HAP-1 (cell line): ENCODE measurements at regions not wholly inside any gene's neighbourhood (a gene's known extent, or its start where the extent isn't known, plus 50 kb on each side); places are given as distances from the start of the nearest gene placed in this dataset.
A peak's percentile ranks its signal among the peaks of the same experiment; 100 is the strongest.

Experiments used
- DNase-seq, 2 experiments: peaks; one replicate each; pipeline ENCODE4 v3.0.0-alpha.2; 2016 to 2020; ENCODE audit warnings: low spot score in 2 of 2
- H3K27me3 ChIP-seq: fragments of 250-450 bp; sonication (Bioruptor Pico); 2 replicates; pipeline ENCODE4 v1.5.1; 2020; ENCODE audit warnings: low read depth, mild to moderate bottlenecking, moderate library complexity
- H3K36me3 ChIP-seq: fragments of 250-450 bp; sonication (Bioruptor Pico); replicated peaks from 2 replicates; pipeline ENCODE4 v1.5.1; 2020; ENCODE audit warnings: mild to moderate bottlenecking
- H3K4me1 ChIP-seq: fragments of 250-450 bp; sonication (Bioruptor Pico); 2 replicates; pipeline ENCODE4 v1.5.1; 2020; ENCODE audit warnings: mild to moderate bottlenecking
- H3K4me3 ChIP-seq: fragments of 250-450 bp; sonication (Bioruptor Pico); 2 replicates; pipeline ENCODE4 v1.5.1; 2020; ENCODE audit warnings: mild to moderate bottlenecking, moderate library complexity
- H3K9me3 ChIP-seq: fragments of 250-450 bp; sonication (Bioruptor Pico); 2 replicates; pipeline ENCODE4 v1.5.1; 2020; ENCODE audit warnings: mild to moderate bottlenecking, moderate library complexity
- in situ Hi-C: fragments of 300-500 bp; cut with MboI; formaldehyde crosslinking; loops from 3 replicates; pipeline ENCODE4 v1.14.3; 2020; ENCODE audit warnings: low sequenced_read_pairs, inconsistent platforms, mixed read lengths

DNA sequence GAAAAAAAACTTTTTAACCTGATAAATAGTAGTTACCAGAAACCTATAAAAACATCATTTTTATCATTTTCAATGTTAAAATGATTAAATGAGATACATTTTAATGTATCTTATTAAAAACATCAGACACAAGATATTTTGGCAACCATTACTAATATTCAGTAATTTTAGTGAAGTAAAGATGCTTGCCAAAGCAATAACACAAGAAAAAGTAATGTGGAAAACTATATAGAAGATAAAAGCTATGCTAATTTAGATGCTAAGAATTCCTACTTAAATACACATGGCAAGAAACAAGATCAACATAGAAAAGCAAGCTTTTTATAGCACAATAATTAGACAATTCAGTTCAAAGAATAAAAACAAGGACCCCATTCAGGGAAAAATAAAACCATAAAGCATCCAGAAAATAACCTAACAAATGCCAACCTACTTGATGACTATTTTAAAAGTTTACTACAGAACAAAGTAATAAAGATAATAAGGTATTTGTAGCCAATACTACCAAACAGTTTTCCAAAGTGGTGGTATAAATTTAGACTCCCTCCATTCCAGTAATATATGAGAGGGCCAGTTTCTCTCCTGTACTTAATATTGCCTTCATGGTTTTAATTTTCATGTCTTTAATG, 489.5 kb downstream of the CDH2 start:
- Histone ChIP-seq H3K4me3 (no peak overlapping the region), H3K4me1 (no peaks in the 10 kb centered on the region; the same call in 1 of the 2 replicates), H3K36me3 (no peaks in the 10 kb centered on the region), H3K27me3 (no peaks in the 10 kb centered on the region), H3K9me3 (peaks cover 2% of the 10 kb centered on the region; the same call in 1 of the 2 replicates)
- no peak for DNase-seq
- in situ Hi-C loops: no loop called here

- Histone ChIP-seq H3K36me3 (no peaks in the 10 kb centered on the region), H3K27me3 (no peaks in the 10 kb centered on the region), H3K9me3 (peaks cover 2% of the 10 kb centered on the region; the same call in 1 of the 2 replicates), H3K4me1 (no peaks in the 10 kb centered on the region; the same call in 1 of the 2 replicates), H3K4me3 (no peak overlapping the region)
- DNase-seq: peak; percentile 57 to 73
- in situ Hi-C loops: no loop called here
Observed at GRCh38 chr18:27685807-27686412, 491.0 kb downstream of the CDH2 start.

- no peak overlapping the region for H3K4me3 ChIP-seq
- H3K27me3 ChIP-seq: no peaks in the 10 kb centered on the region
- no peaks in the 10 kb centered on the region; the same call in 1 of the 2 replicates for H3K4me1 ChIP-seq
- H3K36me3 ChIP-seq: no peaks in the 10 kb centered on the region
- no peak for DNase-seq
- H3K9me3 ChIP-seq: peaks cover 2% of the 10 kb centered on the region; the same call in 1 of the 2 replicates
- in situ Hi-C loops: no loop called here
Observed at GRCh38 chr18:27685091-27685490, 491.8 kb downstream of the CDH2 start.

DNA sequence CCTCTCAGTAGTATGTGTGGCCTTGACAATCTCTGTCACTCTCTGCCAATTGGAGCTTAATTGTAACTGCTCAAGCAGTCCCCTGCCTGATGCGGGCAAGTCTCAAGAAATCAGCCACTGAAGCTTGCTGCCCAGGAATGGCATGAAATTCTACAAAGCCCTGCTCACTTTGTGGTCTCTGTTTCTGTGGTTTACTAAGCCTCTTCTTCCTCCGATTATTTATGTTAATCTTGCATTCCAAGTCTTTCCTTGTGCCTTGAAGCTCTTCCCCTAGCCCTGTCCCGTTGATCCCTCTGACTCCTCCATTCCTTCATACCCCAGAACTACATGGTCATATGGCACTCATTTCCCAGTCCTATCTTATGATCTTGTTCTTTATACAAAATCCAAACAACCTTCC, 489.3 kb upstream of the CHST9 start:
- in situ Hi-C loops: no loop called here
- no peaks in the 10 kb centered on the region for H3K4me1 ChIP-seq
- H3K27me3 ChIP-seq: no peaks in the 10 kb centered on the region

DNA sequence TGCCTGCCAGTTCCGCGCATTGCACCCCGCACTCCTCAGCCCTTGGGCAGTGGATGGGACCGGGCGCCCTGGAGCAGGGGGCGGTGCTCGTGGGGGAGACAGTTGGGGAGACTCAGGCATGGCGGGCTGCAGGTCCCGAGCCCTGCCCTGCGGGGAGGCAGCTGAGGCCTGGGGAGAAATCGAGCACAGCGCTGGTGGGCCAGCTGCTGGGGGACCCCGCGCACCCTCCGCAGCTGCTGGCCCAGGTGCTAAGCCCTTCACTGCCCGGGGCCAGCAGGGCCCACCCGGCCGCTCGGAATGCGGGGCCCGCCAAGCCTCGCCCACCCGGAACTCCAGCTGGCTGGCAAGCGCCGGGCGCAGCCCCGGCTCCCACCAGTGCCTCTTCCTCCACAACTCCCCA, 488.8 kb upstream of the CHST9 start:
- no peak for DNase-seq
- no peaks in the 10 kb centered on the region for H3K27me3 ChIP-seq
- H3K4me1 ChIP-seq: no peaks in the 10 kb centered on the region
- H3K9me3 ChIP-seq: no peaks in the 10 kb centered on the region
- H3K36me3 ChIP-seq: no peaks in the 10 kb centered on the region
- no peak overlapping the region for H3K4me3 ChIP-seq
- in situ Hi-C loops: no loop called here

More for the DNA sequence above, 489.3 kb upstream of the CHST9 start:
- no peaks in the 10 kb centered on the region for H3K36me3 ChIP-seq
- H3K9me3 ChIP-seq: no peaks in the 10 kb centered on the region
- no peak overlapping the region for H3K4me3 ChIP-seq
- DNase-seq: no peak

DNA sequence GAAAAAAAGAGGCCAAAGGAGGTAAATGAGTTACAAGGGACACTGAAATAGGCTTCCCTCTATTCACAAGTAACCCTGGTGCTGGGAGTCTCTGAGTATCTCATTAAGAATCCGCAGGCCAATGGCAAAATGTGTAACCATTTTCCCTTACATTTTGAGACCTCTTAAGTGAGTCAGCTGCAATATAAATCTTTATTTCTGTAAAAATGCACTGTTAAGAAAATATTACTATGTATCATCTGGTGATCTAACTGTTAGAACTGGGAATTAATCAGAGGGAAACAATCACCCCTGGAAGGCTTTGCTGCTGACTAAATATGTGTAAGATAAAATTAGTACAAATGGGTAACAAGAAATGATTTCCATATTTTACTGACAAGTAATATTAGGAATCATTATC, 483.1 kb upstream of the CHST9 start:
- Histone ChIP-seq H3K27me3 (no peaks in the 10 kb centered on the region), H3K9me3 (no peaks in the 10 kb centered on the region), H3K4me3 (no peak overlapping the region), H3K36me3 (no peaks in the 10 kb centered on the region), H3K4me1 (peaks cover 3% of the 10 kb centered on the region; the same call in 1 of the 2 replicates)
- in situ Hi-C loops: no loop called here
- DNase-seq: no peak

DNA sequence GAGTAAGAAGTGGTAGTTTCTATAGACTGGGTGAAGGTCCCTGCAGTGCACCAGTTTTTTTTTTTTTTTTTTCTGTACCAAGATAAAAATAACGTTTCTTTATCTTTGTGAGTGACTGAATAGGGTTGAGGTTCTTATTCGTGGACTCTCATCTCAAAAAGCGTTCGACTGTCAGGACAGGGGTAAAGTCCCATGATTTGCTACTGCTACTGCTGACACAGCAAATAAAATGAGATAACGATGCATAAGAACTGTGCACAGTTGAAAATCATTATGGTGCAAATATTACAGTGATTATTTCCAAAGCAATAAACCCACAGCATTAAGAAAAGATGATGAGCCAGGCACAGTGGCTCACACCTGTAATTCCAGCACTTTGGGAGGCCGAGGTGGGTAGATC, 482.0 kb upstream of the CHST9 start:
- H3K36me3 ChIP-seq: no peaks in the 10 kb centered on the region
- H3K9me3 ChIP-seq: no peaks in the 10 kb centered on the region
- no peak overlapping the region for H3K4me3 ChIP-seq
- no peak for DNase-seq
- H3K27me3 ChIP-seq: no peaks in the 10 kb centered on the region
- in situ Hi-C loops: no loop called here
- peaks cover 3% of the 10 kb centered on the region; the same call in 1 of the 2 replicates for H3K4me1 ChIP-seq

GRCh38 chr18:27666016-27666415, 480.9 kb upstream of the CHST9 start:
- Histone ChIP-seq H3K36me3 (no peaks in the 10 kb centered on the region), H3K27me3 (no peaks in the 10 kb centered on the region), H3K4me3 (no peak overlapping the region), H3K9me3 (no peaks in the 10 kb centered on the region), H3K4me1 (peaks cover 9% of the 10 kb centered on the region; the same call in 1 of the 2 replicates)
- in situ Hi-C loops: no loop called here
- DNase-seq: no peak

- Histone ChIP-seq H3K4me3 (no peak overlapping the region), H3K9me3 (no peaks in the 10 kb centered on the region), H3K27me3 (no peaks in the 10 kb centered on the region), H3K36me3 (no peaks in the 10 kb centered on the region), H3K4me1 (peaks cover 9% of the 10 kb centered on the region; the same call in 1 of the 2 replicates)
- no peak for DNase-seq
- in situ Hi-C loops: no loop called here
Observed at GRCh38 chr18:27665264-27665799, 480.2 kb upstream of the CHST9 start.

DNA sequence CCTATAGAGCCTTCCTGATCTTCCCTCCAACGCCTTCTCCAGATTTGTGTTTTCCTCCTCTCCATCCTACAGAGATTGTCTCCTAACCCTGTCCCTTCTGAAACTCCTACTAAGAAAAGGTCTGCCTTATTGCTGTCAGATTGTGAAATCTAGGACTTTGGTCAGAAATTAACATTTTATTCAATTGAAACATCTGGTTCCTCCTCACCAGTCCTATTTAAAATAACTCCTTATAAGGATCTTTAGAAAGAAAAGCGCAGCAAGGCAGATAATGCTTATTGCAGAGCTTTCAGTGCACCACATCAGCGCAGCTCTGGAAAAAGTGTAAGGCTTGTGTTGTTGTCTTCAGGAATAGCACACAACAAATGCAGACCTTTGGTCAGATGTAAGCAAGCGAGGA, 477.8 kb upstream of the CHST9 start:
- no peak overlapping the region for H3K4me3 ChIP-seq
- in situ Hi-C loops: no loop called here

GRCh38 chr18:27662537-27662936, 477.4 kb upstream of the CHST9 start:
- no peak for DNase-seq
- H3K4me1 ChIP-seq: peaks cover 9% of the 10 kb centered on the region; the same call in 1 of the 2 replicates
- no peaks in the 10 kb centered on the region for H3K27me3 ChIP-seq
- in situ Hi-C loops: no loop called here
- H3K4me3 ChIP-seq: no peak overlapping the region
- no peaks in the 10 kb centered on the region for H3K9me3 ChIP-seq
- H3K36me3 ChIP-seq: no peaks in the 10 kb centered on the region

More for the DNA sequence above, 477.8 kb upstream of the CHST9 start:
- H3K4me1 ChIP-seq: peaks cover 9% of the 10 kb centered on the region; the same call in 1 of the 2 replicates
- no peaks in the 10 kb centered on the region for H3K36me3 ChIP-seq
- no peak for DNase-seq
- no peaks in the 10 kb centered on the region for H3K9me3 ChIP-seq
- no peaks in the 10 kb centered on the region for H3K27me3 ChIP-seq

DNA sequence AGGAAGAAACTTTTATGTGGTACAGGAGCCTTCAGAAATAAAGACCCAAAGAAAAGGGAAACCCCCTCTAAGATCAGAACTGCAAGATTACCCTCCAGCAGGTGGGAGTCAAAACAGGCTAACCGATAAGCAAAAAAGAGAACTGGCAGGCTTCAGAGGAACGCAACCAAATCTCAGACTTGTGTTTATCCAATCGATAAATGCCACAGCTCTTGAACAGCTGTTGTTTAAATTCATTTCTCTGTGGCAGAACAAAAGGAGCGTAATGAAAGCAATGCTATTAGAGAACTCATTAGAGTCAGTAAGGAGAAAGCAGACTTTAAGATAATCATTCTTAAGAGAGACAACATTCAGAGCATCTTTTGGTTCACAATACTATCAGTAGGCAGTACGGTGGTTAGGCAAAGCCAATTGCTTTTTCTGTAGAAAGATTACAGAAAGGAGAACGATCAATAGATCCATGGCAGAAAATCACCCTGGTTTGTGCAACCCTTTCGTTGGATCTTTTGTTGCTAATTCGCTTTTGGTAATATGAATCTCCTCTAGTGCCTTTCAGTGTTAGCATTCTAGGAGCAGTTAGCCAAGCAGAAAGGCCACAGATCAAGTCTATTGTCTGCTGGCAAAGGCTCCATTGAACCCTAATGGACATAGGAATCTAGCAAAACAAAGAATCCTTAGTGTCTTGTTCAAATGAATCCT, 476.4 kb upstream of the CHST9 start:
- H3K36me3 ChIP-seq: no peaks in the 10 kb centered on the region
- H3K27me3 ChIP-seq: no peaks in the 10 kb centered on the region
- no peaks in the 10 kb centered on the region for H3K9me3 ChIP-seq
- H3K4me1 ChIP-seq: peaks cover 6% of the 10 kb centered on the region; the same call in 1 of the 2 replicates
- peak; percentile 18 to 53 for DNase-seq
- in situ Hi-C loops: no loop called here
- no peak overlapping the region for H3K4me3 ChIP-seq

GRCh38 chr18:27656905-27657304, 471.8 kb upstream of the CHST9 start:
- no peaks in the 10 kb centered on the region for H3K36me3 ChIP-seq
- peaks cover 8% of the 10 kb centered on the region for H3K4me1 ChIP-seq
- H3K9me3 ChIP-seq: no peaks in the 10 kb centered on the region
- DNase-seq: no peak
- no peaks in the 10 kb centered on the region; the same call in 1 of the 2 replicates for H3K27me3 ChIP-seq
- H3K4me3 ChIP-seq: no peak overlapping the region
- in situ Hi-C loops: no loop called here
